Heart right ventricle (tissue), 16 donors: ENCODE measurements at regions not wholly inside any gene's neighbourhood (a gene's known extent, or its start where the extent isn't known, plus 50 kb on each side); places are given as distances from the start of the nearest gene placed in this dataset.

ENCODE experiments used
- ATAC-seq, 8 donors: fragments of 200-7000 bp; cut with Tn5 transposase; one replicate each; pipeline ENCODE4 v1.9.1; 2020; ENCODE audit warnings: mild to moderate bottlenecking in 8 of 8, moderate library complexity in 8 of 8, moderate number of reproducible peaks in 1 of 8
- DNase-seq, 2 donors: peaks; one replicate each; pipeline ENCODE4 v3.0.0-alpha.2; 2020
- H3K27ac ChIP-seq, 10 donors: fragments of 200-600 bp; sonication (generic) in 2 of 10; one replicate each; pipeline versions ENCODE4 v1.5.0 to v1.8.0; 2020 to 2022; ENCODE audit warnings: mild to moderate bottlenecking in 3 of 10
- H3K27me3 ChIP-seq, 7 donors: fragments of 200-600 bp; one replicate each; pipeline ENCODE4 v1.8.0; 2021 to 2022; ENCODE audit warnings: mild to moderate bottlenecking in 2 of 7
- H3K36me3 ChIP-seq, 9 donors: fragments of 200-600 bp; sonication (generic) in 1 of 9; one replicate each; pipeline versions ENCODE4 v1.5.0 to v1.8.0; 2020 to 2022; ENCODE audit warnings: mild to moderate bottlenecking in 2 of 9
- H3K4me1 ChIP-seq, 9 donors: fragments of 200-600 bp; sonication (generic) in 1 of 9; one replicate each; pipeline versions ENCODE4 v1.5.0 to v1.8.0; 2020 to 2022; ENCODE audit warnings: mild to moderate bottlenecking in 4 of 9
- H3K4me3 ChIP-seq, 10 donors: fragments of 200-600 bp; sonication (generic) in 2 of 10; one replicate each; pipeline versions ENCODE4 v1.5.0 to v1.8.0; 2020 to 2022; ENCODE audit warnings: mild to moderate bottlenecking in 7 of 10, moderate library complexity in 2 of 10
- H3K9me3 ChIP-seq, 11 donors: fragments of 200-600 bp in 10 of 11; sonication (generic) in 2 of 11; one replicate each; pipeline versions ENCODE4 v1.5.0 to v1.8.0; 2013 to 2022; ENCODE audit warnings: mild to moderate bottlenecking in 2 of 11, control low read depth in 1 of 11, moderate library complexity in 1 of 11
- WGBS, 2 donors: extraction: QIAGEN DNeasy Blood & Tissue Kit; methylation state at CpG; one replicate each; pipeline ENCODE4 v1.1.7; 2013; ENCODE audit warnings: inconsistent platforms in 1 of 2; 5-methylcytosine and 5-hydroxymethylcytosine counted together
- intact Hi-C, 10 donors: fragments of 100-400 bp; cut with DNase I; formaldehyde crosslinking; loops; one replicate each; pipeline versions ENCODE4 v1.11.1 to v1.14.2; 2022
- TF ChIP-seq, protein P1 (sequence below), 9 donors: fragments of 200-600 bp; sonication (generic) in 2 of 9; IDR thresholded peaks; one replicate each; pipeline versions ENCODE4 v1.5.0 to v1.8.0; 2021 to 2022; ENCODE audit warnings: antibody characterized with exemption in 9 of 9, mild to moderate bottlenecking in 5 of 9, moderate library complexity in 1 of 9
- donor health status: Arrhythmogenic right ventricular cardiomyopathy.
- donor health status: ischemic (EF 13 %, LVEDD 7.1; RV severe dilation, severe dysfunction).
- donor health status: healthy with polysubstance abuse.
- donor health status: DM: no; HTN: yes; CAD: no.
- donor health status: DM: no; HTN: no; CAD: no.
- donor health status: ischemic (EF 25% LVEDD 6.9; RV normal size, moderate dysfunction).
- donor health status: ischemic (EF 25% LVEDD 5.7; RV mildly dilated, moderate dysfunction).
- donor health status: healthy.
- donor health status: DM: yes; HTN: yes; CAD: no.
- donor health status: Ischemic cardiomyopathy.
- donor health status: ischemic (EF 35%, LVEDD 5.7; RV mildly dilated, moderate dysfunction).
- donor health status: nonischemic (EF 11% LVEDD 7.7; RV severe dilation, severe dysfunction).
- donor health status: DM: yes; HTN: yes; CAD: no.
- donor health status: PGD.
- donor health status: ischemic (EF 29% LVEDD 5.4; RV normal size, mild dysfunction).
- donor health status: nonischemic (EF 23%, LVEDD 6.1; RV moderate dilation, normal function).

DNA sequence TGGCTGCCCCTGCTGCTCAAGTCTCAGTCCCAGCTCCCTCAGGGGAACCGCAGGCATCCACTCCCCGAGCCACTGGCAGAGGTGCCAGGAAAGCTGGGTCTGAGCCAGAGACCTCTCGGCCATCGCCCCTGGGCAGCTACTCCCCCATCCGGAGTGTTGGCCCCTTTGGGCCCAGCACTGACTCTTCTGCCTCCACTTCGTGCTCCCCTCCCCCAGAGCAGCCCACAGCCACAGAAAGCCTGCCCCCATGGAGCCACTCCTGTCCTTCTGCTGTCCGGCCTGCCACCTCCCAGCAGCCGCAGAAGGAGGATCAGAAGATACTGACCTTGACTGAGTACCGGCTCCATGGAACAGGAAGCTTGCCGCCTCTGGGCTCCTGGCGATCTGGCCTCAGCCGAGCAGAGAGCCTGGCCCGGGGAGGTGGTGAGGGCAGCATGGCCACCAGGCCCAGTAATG lies 49.8 kb upstream of the TESK1 start:
- Histone ChIP-seq H3K36me3 (peaks cover 3 to 80% (median 46%) of the 10 kb centered on the region in 9 donors), H3K4me1 (peaks cover 4 to 32% (median 16%) of the 10 kb centered on the region in 9 donors)
- intact Hi-C loops, result loop anchor here (2.0 to 10.0 kb wide), 9 partner anchors 66 to 440 kb away; partner anchors contain the start of gene ATOSB (in 3 of the 10)

More for the DNA sequence above, 49.8 kb upstream of the TESK1 start:
- Histone ChIP-seq H3K27ac (no peak overlapping the region), H3K4me3 (no peak overlapping the region), H3K9me3 (no peaks in the 10 kb centered on the region), H3K27me3 (no peaks in the 10 kb centered on the region)
- WGBS, 2 donors, result 81 to 85% methylated on average over 13 of the region's 13 CpGs
- no peak for DNase-seq
- no peak for ATAC-seq
- TF ChIP-seq, protein P1, sequence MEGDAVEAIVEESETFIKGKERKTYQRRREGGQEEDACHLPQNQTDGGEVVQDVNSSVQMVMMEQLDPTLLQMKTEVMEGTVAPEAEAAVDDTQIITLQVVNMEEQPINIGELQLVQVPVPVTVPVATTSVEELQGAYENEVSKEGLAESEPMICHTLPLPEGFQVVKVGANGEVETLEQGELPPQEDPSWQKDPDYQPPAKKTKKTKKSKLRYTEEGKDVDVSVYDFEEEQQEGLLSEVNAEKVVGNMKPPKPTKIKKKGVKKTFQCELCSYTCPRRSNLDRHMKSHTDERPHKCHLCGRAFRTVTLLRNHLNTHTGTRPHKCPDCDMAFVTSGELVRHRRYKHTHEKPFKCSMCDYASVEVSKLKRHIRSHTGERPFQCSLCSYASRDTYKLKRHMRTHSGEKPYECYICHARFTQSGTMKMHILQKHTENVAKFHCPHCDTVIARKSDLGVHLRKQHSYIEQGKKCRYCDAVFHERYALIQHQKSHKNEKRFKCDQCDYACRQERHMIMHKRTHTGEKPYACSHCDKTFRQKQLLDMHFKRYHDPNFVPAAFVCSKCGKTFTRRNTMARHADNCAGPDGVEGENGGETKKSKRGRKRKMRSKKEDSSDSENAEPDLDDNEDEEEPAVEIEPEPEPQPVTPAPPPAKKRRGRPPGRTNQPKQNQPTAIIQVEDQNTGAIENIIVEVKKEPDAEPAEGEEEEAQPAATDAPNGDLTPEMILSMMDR (IDR thresholded peaks at IDR 0.05), result no peak
